ENCODE measurements at regions not wholly inside any gene's neighbourhood (a gene's known extent, or its start where the extent isn't known, plus 50 kb on each side); places are given as distances from the start of the nearest gene placed in this dataset.

GRCh38 chr15:20294651-20295237 lies 246.9 kb downstream of the GOLGA6L6 start:
- TF ChIP-seq CTCF (IDR thresholded peaks at IDR 0.05), result no peak
- TF ChIP-seq POLR2A (IDR thresholded peaks at IDR 0.05), result no peak
- no peak for TF ChIP-seq POLR2AphosphoS5 (IDR thresholded peaks at IDR 0.05)
